ENCODE measurements at regions not wholly inside any gene's neighbourhood (a gene's known extent, or its start where the extent isn't known, plus 50 kb on each side); places are given as distances from the start of the nearest gene placed in this dataset.

DNA sequence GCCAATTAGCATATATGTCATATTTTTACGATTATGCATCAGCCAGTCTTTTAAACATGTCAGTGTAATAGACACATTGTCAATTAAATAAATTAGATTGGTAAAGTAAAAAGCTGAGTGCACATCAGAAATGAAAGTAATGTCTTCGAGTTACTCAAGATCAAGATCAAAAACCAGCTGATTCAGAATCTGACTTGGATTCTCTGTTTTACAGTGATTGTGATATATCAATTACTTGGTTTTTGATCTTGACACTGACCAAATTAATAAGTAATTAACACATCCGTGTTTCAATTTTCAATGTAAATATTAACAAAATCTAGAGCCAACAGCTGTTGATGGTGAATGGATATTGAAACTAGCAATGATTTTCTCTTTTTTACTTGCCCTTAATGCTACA lies 311.6 kb downstream of the PDGFC start:
- DNase-seq (ENCODE audit: missing footprints) = no peak
- ATAC-seq = no peak
- intact Hi-C loops (cut with DNase I) = no loop called here

DNA sequence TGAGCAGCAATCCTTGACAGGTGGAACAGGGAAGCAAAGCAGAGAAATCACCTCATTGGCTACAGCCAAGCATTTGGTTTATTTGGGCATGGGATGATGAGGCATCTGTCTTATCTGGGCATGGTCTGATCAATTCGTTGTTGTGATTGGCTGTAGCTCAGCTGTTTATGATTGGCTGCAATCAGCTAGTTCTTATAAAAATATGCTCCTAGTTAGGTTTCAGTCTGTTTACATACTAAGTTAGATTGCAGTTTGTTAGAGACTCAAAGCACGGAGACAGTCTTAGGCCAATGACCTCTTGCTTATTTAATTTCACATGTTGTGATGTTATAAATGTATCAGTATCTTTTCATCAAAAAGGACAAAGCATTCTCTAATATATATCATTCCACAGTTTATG lies 312.0 kb downstream of the PDGFC start:
- ATAC-seq (no peak), DNase-seq (ENCODE audit: missing footprints) (no peak)
- intact Hi-C loops (cut with DNase I) = no loop called here

DNA sequence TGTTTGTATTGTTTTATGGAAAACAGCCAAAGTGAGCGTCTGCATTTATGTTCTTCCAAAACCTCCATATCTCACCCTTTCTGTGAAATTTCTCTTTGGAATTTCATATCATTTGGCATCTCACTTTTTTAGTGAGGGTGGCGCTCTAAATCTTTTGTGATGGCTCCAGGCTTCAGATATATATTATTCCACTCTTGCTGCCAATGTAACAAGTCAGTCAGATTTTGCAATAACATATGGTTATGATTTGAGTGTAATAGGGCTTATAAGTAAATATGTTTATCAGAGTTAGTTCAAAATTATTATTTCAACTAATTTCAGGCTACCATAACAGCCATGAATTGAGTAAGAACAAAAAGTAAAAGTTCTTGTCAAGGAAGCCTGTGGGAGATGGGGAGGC lies 314.7 kb downstream of the PDGFC start:
- no peak for ATAC-seq
- intact Hi-C loops (cut with DNase I) = no loop called here
- DNase-seq (ENCODE audit: missing footprints) = no peak

DNA sequence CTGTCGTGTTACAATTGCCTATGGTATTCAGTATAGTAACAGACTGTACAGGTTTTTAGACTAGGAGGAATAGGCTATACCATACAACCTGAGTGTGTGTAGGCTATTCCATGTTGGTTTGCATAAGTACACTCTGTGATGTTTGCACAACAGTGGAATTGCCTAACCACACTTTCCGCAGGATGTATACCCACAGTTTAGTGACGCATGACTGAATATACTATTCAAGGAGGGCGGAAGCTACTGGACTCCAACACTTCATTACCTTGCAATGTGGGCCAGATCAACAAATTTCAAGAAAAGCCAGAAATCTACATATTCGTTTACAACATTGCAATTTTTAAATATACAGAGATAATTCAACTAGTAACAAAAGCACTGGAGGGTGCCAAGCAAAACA lies 317.2 kb downstream of the PDGFC start:
- DNase-seq (ENCODE audit: missing footprints) (no peak), ATAC-seq (no peak)
- intact Hi-C loops (cut with DNase I) = no loop called here

DNA sequence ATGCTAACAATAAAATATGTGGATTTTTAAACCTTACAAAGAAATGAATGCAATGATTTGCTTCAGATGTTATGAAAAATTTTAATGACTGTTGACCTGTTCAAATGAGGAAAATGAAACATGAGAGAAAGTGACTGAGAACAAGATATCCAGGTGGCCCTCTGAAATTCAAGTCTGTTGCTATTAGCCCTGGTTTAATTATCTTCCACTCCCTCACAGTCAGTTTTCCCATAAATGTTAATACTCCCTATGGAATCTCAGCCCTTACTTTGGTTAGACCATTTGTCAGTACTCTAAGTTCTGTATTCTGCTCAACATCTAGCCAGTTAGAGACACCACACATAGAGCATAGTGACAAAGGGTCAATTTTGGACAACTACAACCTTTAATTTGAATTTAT lies 327.8 kb downstream of the PDGFC start:
- no peak for ATAC-seq
- no peak for DNase-seq (ENCODE audit: missing footprints)
- intact Hi-C loops (cut with DNase I) = no loop called here

DNA sequence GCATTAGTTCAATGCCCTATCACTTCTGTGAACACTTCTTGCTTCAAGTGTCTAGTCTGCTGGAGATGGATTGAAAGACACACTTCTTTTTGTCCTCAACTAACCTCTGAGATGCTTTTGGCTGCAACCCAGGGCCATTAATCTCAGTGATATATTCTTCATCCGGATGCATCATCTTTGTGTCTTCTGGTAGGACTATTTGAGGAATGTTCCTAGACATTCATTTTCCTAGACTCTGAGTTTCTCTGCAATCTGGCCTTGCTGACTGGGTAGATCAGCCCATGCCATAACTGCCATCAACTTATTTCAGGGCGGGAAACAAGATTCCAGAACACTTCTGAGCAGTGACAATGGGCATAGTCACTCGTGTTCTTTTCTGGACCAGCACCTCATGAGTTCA lies 329.4 kb downstream of the PDGFC start:
- no peak for DNase-seq (ENCODE audit: missing footprints)
- intact Hi-C loops (cut with DNase I) = no loop called here
- no peak for ATAC-seq

DNA sequence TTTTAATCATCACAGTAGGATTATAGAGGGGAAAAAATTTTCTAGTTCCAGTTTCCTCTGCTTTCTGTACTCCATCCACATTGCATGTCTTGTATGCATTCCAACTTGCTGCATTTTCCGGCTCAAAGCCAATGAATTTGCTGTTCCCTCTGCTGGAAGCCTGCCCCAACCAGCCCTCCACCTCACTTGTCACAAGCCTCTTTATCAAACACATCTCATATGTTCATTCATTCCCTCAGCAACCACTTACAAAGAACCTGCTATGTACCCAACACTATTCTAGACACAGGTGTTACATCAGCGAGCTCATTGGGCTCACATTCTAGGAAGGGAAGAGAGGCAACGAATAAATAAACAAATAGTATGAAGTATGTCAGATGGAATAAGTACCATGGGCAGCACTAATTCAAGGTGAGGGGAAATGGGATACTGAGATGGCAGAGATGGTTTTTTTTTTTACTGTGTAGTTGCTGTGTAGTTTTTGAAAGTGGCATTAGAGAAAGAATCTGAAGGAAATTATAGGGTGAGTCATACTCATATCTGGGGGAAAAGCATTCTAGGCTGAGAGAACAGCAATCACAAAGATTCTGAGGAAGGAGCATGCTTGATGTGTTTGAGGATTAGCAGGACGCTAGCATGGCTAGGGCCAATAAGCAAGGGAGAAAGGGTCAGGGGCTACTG lies 332.5 kb downstream of the PDGFC start:
- DNase-seq (ENCODE audit: missing footprints) (peak; percentile 37), ATAC-seq (no peak)
- intact Hi-C loops (cut with DNase I) = no loop called here

DNA sequence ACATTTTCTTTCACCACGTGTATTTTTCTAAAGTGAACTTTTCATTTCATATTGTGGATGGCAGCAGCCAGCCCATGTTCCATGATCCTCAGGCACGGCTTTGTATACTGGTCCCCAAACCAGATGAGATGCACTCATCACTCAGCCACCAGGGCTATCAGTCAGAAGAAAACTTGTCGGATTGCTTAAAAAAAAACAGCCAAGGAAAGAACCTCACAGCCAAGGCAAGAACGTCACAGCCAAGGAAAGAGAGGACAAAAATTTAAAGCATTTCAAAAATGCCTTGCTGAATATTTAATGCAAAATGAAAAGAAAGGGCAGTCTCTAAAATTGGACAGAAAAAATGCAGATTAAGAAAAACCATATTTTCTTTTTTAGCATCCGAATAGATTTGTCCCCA lies 333.3 kb downstream of the PDGFC start:
- intact Hi-C loops (cut with DNase I) = no loop called here
- DNase-seq (ENCODE audit: missing footprints) = no peak

DNA sequence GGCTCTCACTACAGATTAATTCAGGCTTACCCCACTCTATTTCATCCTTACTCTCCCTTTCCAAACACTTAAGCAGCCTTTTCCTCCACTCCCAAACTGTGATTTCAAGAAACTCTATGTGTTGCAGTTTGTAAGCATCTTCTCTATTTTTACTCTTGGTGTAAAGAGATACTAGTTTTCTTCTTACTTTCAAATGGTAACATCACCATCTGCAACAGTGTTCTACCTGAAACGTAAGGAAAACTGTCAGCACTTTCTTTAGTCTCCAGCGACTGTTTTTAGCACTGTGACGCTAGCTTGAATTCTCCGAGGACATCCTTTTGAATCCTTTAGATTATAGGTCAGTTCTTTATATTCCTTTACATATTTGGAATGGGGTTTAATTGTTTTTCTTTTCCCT lies 335.2 kb downstream of the PDGFC start:
- ATAC-seq (no peak), DNase-seq (ENCODE audit: missing footprints) (no peak)
- intact Hi-C loops (cut with DNase I) = no loop called here

More for the DNA sequence above, 333.3 kb downstream of the PDGFC start:
- ATAC-seq = no peak

DNA sequence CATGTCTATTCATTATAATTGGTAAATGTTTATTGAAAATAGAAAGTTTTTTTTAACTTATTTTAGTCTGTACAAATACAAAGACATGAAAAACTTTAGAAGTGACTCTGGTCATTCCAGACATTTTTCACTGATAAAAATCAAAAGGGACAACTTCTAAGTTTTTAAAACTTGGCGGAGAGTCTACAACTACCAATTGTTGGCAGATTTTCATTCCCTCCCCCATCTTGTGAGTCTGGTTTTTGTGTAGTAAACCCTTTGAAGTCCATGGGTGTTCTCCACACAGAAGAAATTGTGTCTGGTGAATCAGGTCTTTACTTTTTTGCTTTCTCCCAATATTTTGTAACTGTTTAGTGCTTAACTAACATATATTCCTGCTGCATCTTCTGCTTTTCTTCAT lies 336.5 kb downstream of the PDGFC start:
- ATAC-seq (no peak), DNase-seq (ENCODE audit: missing footprints) (no peak)
- intact Hi-C loops (cut with DNase I) = no loop called here

DNA sequence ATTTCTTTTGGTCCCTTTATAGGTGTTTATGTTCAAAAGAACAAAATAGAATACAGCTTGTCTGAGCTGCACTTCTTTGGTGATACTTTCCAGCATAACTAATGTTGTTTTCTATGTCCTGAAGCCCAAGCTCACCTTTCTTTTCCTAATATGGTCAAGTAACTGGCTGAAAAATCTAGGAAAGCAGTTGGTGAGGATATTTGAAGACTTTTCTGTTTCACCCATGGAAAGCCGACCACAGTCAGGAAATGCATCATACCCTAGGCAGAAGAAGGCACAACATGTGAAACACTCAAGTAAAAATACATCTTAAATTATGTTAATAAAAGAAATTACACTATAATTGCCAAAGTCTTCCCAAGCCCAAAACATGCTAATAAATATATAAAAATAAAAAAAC lies 337.0 kb downstream of the PDGFC start:
- DNase-seq (ENCODE audit: missing footprints) (no peak), ATAC-seq (no peak)
- intact Hi-C loops (cut with DNase I) = no loop called here

DNA sequence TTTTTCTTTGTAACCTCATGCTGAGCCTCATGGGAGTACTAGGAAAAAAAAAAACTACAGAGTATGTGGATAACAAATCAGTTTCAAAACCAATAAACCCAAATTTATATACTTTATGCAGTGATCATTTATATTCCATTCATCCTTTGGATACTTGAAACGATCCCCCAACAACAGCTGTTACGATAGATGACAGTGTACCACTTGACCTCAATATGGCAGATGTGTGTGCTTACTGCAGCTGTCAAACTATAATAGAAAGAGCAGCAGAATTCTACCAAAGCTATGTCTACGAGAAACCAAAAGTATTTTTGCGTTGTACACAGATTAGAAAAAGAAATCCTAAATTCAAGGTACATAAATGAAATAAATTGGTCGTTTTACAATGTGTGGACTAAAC lies 337.8 kb downstream of the PDGFC start:
- no peak for DNase-seq (ENCODE audit: missing footprints)

DNA sequence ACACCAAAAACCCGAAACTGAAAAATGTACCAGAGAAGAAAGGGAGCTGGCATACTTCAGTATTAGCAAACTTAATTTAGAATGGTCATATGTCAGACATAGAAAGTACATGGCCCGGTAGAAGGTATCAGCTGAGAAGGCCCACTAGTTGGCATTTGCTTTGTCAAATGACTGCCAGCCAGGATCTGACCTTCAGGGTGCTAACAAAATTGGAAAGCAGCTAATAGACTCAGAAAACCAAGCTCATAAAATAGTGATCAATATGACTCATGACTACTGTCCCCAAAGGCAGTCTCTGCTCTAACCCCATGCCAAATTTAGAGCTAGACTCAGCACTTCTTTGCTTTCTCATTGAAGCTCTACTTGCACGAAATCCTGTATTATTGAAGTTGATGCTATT lies 342.7 kb downstream of the PDGFC start:
- intact Hi-C loops (cut with DNase I) = no loop called here
- DNase-seq (ENCODE audit: missing footprints) (no peak), ATAC-seq (no peak)

More for the DNA sequence above, 337.8 kb downstream of the PDGFC start:
- ATAC-seq = no peak
- intact Hi-C loops (cut with DNase I) = no loop called here

DNA sequence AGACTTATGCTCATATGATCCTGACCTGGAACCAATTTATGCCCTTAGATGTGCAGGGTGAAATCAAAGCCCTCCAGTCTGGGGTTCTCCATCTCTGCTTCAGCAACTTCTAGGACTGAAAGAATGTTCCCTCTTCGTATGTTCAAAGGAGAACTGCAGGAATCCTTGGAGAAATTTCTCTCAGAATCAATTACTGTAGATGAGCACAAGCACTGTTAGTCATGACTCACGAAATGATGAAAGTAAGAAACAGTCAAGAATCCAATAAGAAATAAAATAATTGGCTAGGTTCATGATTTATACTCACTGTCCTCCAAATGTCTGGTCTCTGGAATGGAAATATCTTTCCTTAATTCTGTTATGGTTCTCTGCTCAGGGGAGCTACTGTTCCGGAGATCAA lies 348.2 kb downstream of the PDGFC start:
- DNase-seq (ENCODE audit: missing footprints) (no peak), ATAC-seq (no peak)
- intact Hi-C loops (cut with DNase I) = no loop called here

DNA sequence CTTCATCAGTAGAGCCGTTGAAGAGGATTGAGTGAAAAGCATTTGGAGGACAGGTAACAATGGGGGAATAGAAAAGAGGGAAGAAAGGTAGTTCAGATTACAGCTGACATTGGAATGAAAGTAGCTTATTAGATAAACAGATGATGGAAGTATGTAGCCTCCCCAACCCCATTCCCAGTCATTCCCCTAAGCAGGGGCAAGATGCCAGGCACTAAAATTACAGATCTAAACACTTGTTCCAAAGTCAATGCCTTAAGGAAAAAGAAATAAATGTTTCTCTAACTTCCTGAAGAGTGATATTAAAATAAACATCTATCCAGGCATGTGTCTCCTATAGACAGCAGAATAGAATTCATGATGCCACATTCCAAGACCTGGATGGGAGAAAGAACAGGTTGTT lies 350.8 kb downstream of the PDGFC start:
- no peak for ATAC-seq
- DNase-seq (ENCODE audit: missing footprints) = no peak
- intact Hi-C loops (cut with DNase I) = no loop called here

DNA sequence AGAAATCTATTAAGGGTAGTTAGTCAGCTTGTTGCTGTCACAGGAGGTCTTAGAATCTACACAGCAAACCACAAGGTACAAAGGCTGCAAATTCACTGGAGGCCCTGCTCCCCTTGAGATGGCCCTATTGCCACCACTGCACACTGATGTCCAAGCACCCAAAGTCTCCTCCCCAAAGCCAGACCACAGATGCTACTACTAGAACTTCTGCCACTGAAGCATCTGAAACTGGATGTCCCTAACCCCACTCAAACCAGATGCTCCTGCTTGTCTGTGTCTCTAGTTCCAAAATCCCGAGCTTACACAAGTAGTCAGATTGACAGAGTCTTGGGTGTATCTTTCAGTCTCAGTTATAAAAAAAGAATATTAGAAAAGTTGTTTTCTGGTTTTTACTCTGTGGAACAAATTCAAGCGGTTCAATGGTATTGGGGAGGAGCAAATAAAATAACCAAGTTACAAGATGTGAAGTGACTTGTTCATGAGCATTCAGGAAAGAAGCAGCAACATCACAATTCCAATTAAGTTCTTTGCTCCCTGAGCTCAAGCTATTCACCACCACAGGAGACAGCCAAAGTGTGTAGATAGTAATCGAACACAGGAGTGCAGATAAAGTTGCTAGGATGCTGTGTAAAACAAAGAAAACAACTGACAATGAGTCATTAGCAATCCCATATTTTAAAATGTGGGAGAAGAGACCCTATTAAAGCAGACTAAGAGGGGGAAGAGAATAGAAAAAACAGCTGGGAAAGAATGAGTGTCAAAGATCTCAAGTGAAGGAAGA lies 352.3 kb downstream of the PDGFC start:
- intact Hi-C loops (cut with DNase I) = no loop called here
- no peak for DNase-seq (ENCODE audit: missing footprints)
- no peak for ATAC-seq

DNA sequence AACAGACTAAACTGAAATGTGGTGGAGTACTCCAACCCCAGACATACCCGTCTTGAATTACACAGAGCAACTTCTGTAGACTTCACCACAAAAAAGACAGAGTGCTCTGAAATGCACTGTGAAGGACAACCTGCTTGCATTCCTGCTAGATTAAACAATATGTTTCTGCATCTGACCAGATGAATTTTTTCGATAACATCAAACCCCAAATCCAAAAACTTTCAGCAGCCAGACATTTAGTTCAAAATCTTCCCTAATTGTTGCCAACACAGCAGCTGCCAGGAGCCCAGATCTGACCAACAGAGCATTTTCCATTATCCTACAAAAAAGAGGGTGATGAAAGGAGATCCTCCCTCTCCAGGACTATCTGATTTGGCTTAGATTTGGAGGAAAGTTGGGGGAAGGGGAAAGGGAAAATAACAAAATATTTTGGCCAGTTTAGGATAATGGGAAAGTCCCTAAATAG lies 356.5 kb downstream of the PDGFC start:
- DNase-seq (ENCODE audit: missing footprints) (no peak), ATAC-seq (no peak)
- intact Hi-C loops (cut with DNase I) = no loop called here

DNA sequence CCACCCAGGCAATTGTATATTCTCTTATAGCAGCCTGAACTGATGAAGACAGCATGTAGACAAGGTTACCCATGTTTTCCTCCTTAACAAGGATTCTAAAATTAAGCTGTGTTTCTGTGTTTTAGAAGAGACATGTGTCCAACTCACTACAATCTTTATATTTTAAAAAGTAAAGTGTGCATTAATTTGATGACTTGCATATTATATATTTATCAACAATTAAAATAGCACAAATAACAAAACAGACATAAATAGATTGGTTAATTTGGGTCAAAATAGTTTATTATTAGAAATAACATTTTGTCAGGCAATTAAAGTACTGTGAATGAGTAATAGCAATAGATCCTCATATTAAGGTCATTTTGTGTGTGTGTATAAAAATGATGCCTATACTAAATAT lies 357.1 kb downstream of the PDGFC start:
- ATAC-seq (no peak), DNase-seq (ENCODE audit: missing footprints) (no peak)
- intact Hi-C loops (cut with DNase I) = no loop called here

DNA sequence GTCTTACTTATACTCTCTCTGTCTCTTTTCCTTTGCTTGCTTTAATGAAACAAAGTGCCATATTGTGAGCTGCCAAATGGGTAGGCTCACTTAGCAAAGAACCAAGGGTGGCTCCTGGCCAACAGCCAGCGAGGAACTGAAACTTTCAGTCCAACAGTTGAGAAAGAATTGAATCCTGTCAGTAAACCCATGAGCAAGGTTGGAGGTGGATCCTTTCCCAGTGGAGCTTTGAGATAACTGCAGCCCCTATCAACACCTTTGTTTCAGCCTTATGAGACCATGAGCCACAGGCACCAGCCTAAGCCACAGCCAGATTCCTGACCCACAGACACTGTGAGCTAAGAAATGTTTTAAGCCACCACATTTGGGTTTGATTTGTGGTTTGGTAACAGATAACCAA lies 362.2 kb downstream of the PDGFC start:
- ATAC-seq = no peak
- intact Hi-C loops (cut with DNase I) = no loop called here

DNA sequence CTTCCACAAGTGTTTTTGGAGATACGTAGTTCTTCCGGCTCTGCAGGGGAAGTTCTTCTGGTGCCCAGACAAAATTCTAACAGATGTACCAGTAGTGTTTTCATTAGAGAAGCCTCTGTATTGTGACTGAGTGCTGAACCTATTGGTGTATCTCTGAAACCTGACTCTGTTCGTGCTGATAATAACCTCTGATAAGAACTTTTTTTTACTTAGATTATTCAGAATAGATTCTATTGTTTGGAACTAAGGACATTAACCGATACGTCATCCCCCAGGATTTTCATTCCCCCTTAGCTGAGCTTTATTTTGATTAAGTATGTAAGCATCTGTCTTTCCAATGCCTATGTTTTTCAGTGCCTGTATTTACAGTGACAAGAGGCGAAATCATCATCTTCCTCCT lies 362.9 kb downstream of the PDGFC start:
- DNase-seq (ENCODE audit: missing footprints) = no peak

More for the DNA sequence above, 362.2 kb downstream of the PDGFC start:
- peak; percentile 67 for DNase-seq (ENCODE audit: missing footprints)

DNA sequence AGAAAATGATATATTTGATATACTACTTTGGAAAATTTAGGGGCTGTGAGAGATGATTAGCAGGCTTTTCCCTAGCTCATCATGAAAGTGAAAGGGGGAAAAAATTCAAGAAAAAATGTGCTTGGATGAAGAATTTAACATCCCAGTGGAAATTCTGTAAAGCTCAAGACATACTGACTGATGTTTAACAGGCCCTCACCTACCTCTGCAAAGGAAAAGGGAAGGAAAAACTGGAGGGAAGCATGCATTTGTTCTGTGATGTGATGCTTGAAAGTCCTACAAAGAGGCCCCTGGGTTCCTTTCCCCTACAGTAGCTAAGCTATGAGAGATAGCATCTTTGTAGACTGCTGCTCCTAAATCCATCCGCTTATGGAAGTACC lies 364.1 kb downstream of the PDGFC start:
- intact Hi-C loops (cut with DNase I) = no loop called here
- no peak for ATAC-seq
- DNase-seq (ENCODE audit: missing footprints) = no peak

More for the DNA sequence above, 362.9 kb downstream of the PDGFC start:
- no peak for ATAC-seq
- intact Hi-C loops (cut with DNase I) = no loop called here

All from Right ventricle myocardium inferior (tissue), 1 donor.